SKM-1 (cell line): ENCODE measurements at regions not wholly inside any gene's neighbourhood (a gene's known extent, or its start where the extent isn't known, plus 50 kb on each side); places are given as distances from the start of the nearest gene placed in this dataset.
"Not testable (repeated sequence)": the region's sequence is repeated elsewhere in the genome, so short reads cannot be mapped to it uniquely, and the experiment has no call there.

Source experiments
- DNase-seq: peaks from one replicate; lab custom pipeline; 2025; ENCODE audit not compliant: unreplicated experiment; lab: John Stamatoyannopoulos, UW

GRCh38 chr3:73120710-73121109 is 59.3 kb downstream of the EBLN2 start:
- no peak for DNase-seq

- DNase-seq = no peak
Measured at GRCh38 chr3:73121669-73122331, 60.3 kb downstream of the EBLN2 start.

GRCh38 chr3:73134034-73134433 is 72.6 kb downstream of the EBLN2 start:
- DNase-seq = no peak

GRCh38 chr3:73136941-73137340 is 75.5 kb downstream of the EBLN2 start:
- no peak for DNase-seq

- no peak for DNase-seq
Measured at GRCh38 chr3:73137736-73138403, 76.4 kb downstream of the EBLN2 start.

- DNase-seq = no peak
Measured at GRCh38 chr3:73140772-73141442, 79.4 kb downstream of the EBLN2 start.

GRCh38 chr3:73141525-73141924 is 80.1 kb downstream of the EBLN2 start:
- DNase-seq = no peak

- no peak for DNase-seq
Measured at GRCh38 chr3:73143401-73143800, 81.9 kb downstream of the EBLN2 start.

- DNase-seq = no peak
Measured at GRCh38 chr3:73143821-73144237, 82.4 kb downstream of the EBLN2 start.

GRCh38 chr3:73144276-73144675 is 82.8 kb downstream of the EBLN2 start:
- DNase-seq = no peak

GRCh38 chr3:73144828-73145227 is 83.4 kb downstream of the EBLN2 start:
- DNase-seq = no peak

- not testable (repeated sequence) for DNase-seq
Measured at GRCh38 chr3:73147479-73147878, 86.0 kb downstream of the EBLN2 start.

GRCh38 chr3:73148206-73148605 is 86.7 kb downstream of the EBLN2 start:
- DNase-seq = no peak

GRCh38 chr3:73148682-73149081 is 87.2 kb downstream of the EBLN2 start:
- DNase-seq = no peak

- DNase-seq = no peak
Measured at GRCh38 chr3:73150369-73151130, 89.1 kb downstream of the EBLN2 start.

- not testable (repeated sequence) for DNase-seq
Measured at GRCh38 chr3:73152571-73152970, 91.1 kb downstream of the EBLN2 start.

- DNase-seq = not testable (repeated sequence)
Measured at GRCh38 chr3:73153057-73153456, 91.6 kb downstream of the EBLN2 start.

GRCh38 chr3:73154261-73154660 is 92.8 kb downstream of the EBLN2 start:
- not testable (repeated sequence) for DNase-seq

GRCh38 chr3:73155441-73155840 is 94.0 kb downstream of the EBLN2 start:
- not testable (repeated sequence) for DNase-seq

GRCh38 chr3:73164622-73165021 is 103.2 kb downstream of the EBLN2 start:
- DNase-seq = no peak

GRCh38 chr3:73175698-73176097 is 114.2 kb downstream of the EBLN2 start:
- DNase-seq = no peak
